GM13976 (cell line): ENCODE measurements at regions not wholly inside any gene's neighbourhood (a gene's known extent, or its start where the extent isn't known, plus 50 kb on each side); places are given as distances from the start of the nearest gene placed in this dataset.

Source experiments
- DNase-seq: peaks from one replicate; pipeline ENCODE4 v3.0.0; 2012; ENCODE audit warnings: low spot score
- in situ Hi-C: fragments of 300-500 bp; cut with MboI; formaldehyde crosslinking; loops from one replicate; pipeline ENCODE4 v1.12.0; 2022; ENCODE audit warnings: low sequenced_read_pairs, mixed read lengths, inconsistent platforms; ENCODE audit not compliant: unreplicated experiment
- TF ChIP-seq, protein P1 (sequence below): IDR thresholded peaks from 2 replicates; pipeline ENCODE4 v1.5.1; 2012; ENCODE audit warnings: borderline replicate concordance, mild to moderate bottlenecking; ENCODE audit not compliant: insufficient read depth; ENCODE audit errors: extremely low read depth, missing control alignments, control extremely low read depth

DNA sequence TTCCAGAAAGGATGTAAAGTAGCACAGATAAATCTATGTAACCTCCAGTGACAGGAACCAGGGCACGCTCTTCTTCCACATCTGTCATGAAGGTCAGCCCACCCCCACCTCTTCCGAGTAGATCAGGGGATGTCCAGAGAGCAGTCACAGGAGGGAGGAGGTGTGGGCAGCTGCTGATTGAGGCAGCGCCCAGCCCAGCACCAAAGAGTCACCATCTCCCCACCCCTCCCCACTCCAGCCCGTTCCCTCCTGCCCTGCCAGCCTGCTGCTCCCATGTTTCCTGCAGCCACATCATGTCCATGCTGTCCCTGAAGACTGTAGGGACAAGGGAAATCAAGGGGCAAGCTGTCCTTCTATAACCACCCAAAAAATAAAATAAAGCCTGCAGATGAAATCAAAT, 269.8 kb downstream of the BCL11A start:
- TF ChIP-seq, protein P1, sequence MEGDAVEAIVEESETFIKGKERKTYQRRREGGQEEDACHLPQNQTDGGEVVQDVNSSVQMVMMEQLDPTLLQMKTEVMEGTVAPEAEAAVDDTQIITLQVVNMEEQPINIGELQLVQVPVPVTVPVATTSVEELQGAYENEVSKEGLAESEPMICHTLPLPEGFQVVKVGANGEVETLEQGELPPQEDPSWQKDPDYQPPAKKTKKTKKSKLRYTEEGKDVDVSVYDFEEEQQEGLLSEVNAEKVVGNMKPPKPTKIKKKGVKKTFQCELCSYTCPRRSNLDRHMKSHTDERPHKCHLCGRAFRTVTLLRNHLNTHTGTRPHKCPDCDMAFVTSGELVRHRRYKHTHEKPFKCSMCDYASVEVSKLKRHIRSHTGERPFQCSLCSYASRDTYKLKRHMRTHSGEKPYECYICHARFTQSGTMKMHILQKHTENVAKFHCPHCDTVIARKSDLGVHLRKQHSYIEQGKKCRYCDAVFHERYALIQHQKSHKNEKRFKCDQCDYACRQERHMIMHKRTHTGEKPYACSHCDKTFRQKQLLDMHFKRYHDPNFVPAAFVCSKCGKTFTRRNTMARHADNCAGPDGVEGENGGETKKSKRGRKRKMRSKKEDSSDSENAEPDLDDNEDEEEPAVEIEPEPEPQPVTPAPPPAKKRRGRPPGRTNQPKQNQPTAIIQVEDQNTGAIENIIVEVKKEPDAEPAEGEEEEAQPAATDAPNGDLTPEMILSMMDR: no peak
- DNase-seq: no peak
- in situ Hi-C loops: no loop called here

DNA sequence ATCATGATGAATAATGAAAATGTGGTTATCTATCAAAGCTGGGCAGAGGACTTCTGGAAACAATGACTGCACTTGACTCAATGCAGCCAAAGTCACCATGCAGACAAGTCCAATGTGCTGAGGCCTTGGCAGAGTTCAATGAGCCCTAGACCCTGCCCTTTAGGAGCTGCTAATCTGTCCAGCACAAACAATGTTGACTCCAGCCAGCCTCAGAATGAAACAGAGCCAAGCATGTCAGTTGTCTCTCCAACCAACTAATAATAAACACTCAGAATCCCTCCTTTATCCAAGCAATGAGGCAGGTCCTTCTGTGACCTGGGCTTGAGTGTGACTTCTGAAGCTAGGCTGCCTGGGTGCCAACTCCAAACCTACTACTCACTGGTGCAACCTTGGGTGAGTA, 270.6 kb downstream of the BCL11A start:
- in situ Hi-C loops: no loop called here
- no peak for DNase-seq
- TF ChIP-seq, protein P1: no peak

DNA sequence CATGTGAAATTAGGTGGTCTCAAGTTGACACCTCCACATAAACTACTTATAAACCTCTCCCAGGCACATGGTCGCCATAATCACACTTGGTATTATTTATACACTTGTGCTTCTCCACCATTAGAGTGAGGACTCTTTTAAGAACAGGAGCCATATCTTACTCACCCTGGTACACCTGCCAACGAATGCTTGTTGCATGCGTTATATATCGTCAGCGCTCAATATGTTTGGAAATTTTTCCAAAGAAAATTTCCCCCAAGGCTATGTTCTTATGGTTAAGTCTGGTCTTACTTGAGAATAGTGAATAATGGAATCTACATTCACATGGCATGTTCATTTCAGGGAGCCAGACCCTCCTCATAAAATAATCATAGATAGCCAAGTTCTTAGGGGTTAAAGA, 271.7 kb downstream of the BCL11A start:
- TF ChIP-seq, protein P1: no peak
- DNase-seq: no peak
- in situ Hi-C loops: no loop called here

DNA sequence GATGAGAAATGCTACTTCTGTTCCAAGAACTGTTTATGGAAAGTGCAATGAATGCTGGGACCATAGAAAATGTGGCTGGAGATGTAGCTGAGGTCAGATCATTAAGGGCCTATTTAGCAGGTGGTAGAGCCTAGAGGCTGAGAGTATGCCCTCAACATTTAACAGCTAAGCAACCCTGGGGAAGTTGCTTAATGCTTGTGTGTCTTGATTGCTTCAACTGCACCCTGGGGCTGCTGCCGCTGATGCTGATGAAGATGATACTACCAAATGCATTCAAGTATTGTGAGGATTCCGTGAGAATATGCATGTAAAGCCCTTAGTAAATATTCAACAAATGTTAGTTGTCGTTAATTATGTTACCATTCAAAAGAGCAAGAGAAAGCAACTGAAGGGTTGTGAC, 273.2 kb downstream of the BCL11A start:
- in situ Hi-C loops: no loop called here
- TF ChIP-seq, protein P1: no peak
- DNase-seq: no peak

DNA sequence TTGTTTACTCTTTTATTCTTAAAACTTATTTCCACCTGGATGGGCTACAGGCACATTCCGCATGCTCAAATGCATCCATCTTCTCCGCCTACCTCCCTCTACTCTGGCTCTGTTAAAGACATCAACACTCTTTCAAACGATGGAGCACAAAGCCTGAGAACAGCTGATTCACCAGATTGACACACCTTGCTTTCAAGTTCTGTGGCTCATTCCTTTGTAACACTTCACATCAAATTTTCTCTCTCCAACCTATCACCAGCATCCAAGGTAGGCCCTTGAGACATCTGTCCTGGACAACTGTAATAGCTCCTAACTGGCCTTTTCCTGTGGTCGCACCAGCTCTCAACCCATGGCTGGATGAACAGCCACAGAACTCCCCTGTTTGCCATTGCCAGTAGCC, 274.5 kb downstream of the BCL11A start:
- TF ChIP-seq, protein P1: no peak
- in situ Hi-C loops: no loop called here
- DNase-seq: no peak

DNA sequence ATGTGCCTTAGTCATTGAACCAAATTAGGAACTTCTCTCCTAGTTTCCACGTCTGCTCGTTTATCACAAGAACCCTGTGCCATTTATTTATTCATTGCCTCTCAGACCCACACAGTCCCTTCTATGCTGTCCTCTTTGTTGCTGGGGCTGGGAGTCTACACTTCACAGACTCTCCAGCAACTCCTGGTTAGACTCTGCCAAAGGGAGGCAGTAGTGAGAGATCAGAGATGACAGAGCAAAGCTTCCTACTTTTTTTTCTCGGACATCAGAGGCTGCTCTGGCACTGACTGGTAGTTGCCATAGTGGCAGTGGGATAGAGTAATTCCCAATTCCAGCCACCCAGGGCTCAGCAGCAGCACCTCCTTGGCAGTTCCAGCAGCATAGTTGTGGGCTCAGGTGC, 277.5 kb downstream of the BCL11A start:
- in situ Hi-C loops: no loop called here
- no peak for DNase-seq
- TF ChIP-seq, protein P1: no peak

DNA sequence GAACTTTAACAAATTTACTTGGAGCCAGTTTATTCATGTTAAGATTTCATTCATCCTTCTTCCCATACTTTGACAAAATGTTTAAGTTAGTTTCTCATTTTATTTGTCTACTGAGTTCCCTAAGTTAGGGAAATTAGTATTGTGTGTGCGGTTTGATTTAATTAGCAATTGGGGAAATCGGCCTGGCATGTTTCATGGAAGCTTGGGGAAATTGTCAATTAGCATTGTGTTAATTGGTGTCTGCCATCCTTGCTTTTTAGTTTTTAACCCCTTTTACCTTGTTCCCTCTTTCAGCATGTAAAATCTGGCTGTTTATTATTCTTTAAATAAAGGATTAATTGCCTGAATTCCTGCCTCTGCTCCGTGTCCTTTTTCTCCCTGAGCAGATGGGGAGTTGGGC, 279.6 kb downstream of the BCL11A start:
- DNase-seq: no peak
- TF ChIP-seq, protein P1: no peak
- in situ Hi-C loops: no loop called here
